HG02798 (cell line): ENCODE measurements at regions not wholly inside any gene's neighbourhood (a gene's known extent, or its start where the extent isn't known, plus 50 kb on each side); places are given as distances from the start of the nearest gene placed in this dataset.
"Not testable (repeated sequence)": the region's sequence is repeated elsewhere in the genome, so short reads cannot be mapped to it uniquely, and the experiment has no call there.

Source experiments
- ATAC-seq: cut with Tn5 transposase; IDR thresholded peaks from one replicate; pipeline ENCODE4 v1.9.1; 2021; ENCODE audit warnings: mild to moderate bottlenecking; ENCODE audit not compliant: unreplicated experiment, poor library complexity

DNA sequence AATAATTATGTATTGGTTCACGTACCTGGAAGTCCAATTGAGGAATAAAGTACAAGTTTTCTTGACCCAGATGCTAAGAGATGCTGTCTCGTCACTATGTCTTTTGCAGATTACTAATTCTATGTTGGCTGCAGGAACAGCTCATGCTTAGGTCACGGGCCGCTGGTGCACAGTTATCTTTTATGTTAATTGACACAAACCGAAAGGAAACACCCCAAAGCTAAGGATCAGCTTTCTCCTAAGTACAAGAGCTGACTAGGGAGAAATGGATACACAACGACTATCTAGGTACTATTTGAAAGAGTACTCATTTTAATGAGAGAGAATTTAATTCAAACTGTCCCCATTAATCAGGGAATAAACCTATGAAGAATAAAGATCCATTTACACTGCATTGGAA, 217.7 kb upstream of the SLC35G4 start:
- no peak for ATAC-seq

DNA sequence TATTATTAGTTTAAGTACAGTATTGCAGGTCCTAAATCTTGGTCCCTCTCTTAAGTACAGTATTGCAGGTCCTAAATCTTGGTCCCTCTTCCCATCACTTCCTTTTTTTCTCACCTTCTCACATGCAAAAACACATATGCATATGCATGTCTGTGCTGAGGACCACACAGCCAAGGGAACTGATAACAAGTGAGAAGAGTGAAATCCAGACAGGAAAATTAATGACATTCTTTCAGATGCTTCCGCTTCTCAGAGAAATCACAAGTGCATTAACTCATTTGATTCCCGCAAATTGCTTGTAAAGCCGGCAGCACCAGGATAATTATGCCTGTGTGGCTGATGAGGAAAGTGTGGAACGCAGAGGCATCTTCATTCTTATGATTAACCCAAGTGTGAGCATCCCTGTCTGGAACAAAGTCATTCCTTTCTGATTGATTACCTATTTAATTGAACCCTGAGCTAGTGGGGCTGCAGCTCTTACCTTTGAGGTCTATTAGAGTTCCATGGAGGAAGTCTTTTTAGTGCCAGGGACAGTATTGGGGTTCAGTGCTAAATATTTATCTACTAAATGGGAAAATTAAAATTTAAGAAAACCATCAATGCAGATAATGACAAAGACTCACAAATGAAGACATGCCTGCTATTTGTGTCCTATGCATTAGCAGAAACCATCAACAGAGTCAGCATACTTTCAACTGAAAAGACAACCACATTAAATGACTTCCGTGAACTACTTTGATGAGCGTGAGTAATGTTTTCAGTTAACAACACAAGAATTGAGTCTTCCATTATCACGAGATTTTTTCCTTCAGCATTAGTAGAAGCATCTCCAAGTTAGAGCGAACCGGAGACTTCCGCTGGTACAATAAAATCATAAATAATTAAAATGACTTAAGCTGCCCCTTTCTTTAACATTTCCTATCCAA, 220.4 kb upstream of the SLC35G4 start:
- no peak for ATAC-seq

DNA sequence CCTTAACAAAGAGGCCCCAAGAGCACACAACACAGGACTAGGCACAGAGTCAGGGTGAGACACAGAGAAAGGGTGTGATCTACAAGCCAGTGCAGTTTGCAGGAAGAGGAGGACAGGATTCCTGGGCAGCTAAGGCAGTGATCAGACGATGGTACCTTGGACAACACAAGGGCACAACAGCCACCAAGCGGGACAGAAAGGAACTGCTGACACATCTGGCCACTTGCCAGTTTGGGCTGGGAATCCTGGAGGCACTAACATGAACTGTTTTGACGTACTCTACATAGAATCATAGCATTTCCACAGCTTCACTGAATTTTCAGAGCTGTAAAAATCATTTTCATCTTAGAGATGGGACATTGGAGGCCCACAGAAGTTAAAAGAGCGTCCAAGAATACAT, 221.5 kb upstream of the SLC35G4 start:
- ATAC-seq: no peak

DNA sequence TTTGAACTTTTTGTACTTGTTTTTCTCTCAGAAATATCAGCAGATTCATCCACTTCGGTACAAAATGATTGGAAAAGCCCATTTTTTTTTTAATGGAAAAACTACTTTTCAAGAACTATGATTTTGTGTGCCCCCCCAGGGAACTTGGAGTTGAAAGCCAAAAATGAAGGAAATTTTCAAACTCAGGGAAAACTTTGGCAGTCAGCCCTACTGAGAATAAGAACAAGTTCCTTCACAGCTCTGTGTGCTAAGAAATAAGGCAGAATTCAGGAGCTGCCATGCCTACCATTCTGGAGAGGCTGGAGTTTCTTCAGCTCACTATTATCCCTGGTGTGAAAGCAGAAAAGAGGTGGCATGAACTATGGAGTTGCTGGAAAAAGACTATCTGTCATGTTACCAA, 226.0 kb upstream of the SLC35G4 start:
- no peak for ATAC-seq

DNA sequence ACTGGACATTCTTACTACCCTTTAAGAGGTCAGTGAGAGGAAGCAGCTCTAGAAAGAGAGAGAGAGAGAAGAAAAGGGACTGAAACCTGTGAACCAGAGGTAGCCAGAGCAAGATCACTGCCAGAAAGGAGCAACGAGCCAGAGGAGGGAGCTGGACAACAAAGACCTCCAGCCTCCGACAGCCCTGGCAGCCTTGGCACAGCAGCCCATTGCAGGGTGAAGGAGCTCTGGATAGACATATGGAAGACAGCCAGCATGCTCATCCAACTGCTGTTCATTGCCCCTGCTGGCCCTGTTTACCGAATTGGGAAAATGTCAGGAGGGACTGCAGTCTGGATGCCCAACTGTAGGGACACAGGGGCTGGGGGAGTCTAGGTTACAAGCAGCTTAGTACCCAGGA, 228.4 kb upstream of the SLC35G4 start:
- ATAC-seq: no peak

DNA sequence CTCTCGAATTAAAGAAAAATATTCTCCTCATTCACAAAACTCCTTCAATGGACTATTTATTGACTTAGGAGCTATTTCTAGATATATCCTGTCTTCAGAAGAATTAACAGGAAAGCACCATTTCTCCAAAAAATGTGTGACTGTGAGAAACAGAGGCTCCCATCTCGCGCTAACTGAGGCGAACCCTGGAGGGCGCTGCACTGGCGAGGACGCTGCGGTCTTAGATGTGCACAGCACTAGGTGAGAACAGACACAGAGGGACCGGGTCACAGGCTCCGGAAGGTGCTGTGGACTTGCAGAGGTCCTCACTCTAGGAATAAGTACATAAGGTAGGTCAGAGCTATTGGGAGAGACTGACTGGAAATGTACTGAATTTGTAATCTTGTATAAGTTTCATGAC, 229.7 kb upstream of the SLC35G4 start:
- ATAC-seq: no peak

DNA sequence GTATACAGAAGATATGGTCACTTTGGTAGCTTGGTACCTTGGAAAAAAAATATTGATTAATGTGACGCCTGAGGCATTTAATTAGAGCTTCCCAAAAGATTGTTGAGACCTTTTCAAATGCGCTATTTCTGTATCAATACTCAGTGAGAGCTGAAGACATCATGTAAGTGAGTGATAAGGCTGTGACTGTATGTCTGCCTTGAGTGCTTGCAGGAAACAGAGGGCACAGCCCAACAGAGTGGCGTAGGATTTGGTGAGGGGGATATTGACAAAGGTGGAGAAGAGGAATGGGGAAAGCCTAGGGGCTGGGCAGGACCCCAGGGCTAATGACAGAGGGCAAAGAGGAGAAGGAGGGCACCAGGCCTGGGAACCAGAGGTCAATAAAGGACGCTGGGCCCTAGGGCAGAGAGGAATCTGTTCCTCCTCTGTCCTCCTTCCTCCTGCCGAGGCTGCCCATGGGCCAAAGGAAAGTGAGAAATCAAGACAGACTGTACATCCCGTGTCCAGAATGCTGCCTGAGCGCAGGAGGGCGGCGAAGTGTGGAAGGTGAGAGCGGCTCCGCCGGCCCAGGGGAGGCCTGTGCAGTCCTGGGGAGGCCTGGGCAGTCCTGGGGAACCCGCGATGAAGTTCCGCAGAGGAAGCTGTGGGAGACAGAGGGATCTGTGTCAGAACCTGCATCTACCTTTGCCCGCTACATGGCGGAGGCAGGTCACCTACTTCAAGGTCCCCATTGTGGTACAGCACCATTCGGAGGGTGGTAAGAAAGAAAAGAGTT, 228.6 kb upstream of the PIEZO2 start:
- no peak for ATAC-seq

DNA sequence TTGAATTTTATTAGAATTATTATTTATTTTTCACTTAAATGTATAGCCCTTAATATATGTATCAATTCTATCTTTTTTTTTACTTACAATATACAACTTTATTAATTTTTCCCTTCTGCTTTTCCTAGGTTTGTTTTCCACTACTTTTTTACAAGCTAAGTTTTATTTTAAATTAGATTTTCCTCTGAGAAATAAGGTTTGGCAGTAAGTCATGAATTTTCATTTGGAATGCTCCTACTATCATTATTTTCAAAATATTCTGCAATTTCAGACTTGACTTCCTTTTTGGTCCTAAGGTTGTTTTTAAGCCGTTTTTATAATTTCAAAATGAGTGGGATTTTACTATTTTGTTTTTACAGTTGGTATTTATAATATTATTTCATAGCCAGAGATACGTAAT, 222.8 kb upstream of the PIEZO2 start:
- no peak for ATAC-seq

DNA sequence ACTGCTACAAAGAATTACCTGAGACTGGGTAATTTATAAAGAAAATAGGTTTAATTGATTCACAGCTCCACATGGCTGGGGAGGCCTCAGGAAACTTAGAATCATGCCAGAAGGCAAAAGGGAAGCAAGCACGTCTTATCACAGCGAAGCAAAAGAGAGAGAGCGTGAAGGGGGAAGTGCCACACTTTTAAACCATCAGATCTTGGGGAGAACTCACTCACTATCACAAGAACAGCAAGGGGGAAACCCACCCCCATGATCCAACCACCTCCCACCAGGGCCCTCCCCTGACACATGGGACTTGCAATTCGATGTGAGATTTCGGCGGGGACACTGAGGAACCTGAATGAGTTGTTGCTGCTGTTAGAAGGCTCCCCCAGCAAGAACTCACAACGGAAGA, 220.2 kb upstream of the PIEZO2 start:
- ATAC-seq: no peak

DNA sequence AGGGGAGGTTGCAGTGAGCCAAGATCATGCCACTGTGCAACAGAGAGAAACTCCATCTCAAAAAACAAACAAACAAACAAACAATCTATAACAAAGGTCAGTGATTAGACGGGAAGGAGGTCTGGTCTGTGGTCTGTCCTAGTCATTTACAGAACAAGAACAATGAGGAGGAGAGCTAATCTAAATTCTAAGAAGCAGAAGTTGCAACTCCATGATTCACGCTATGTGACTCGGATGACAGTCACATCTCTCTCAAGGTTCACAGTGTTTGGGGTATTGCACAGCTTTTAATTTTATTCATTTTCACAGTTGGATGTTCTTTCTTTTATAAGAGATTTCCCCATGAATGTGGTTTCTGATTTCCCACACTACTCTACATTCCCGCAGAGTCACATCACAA, 218.7 kb upstream of the PIEZO2 start:
- ATAC-seq: no peak

DNA sequence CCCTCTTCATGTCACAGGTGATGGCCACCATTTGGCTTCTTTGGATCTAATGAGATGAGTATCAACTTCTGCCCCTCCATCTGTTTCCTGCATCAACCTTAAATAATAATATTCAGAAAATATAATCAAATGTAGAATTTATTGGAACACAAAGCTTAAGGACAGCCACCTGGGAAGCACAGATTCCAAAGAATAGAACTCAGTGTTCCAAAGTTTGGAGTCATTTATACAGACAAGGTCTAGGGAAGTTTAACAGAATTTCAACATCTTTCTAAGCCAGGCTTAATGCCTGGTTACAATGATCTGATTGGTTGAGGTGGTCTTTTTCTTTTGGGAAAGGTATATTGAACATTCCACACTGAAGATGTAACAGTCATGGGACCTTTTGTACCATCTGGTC, 218.0 kb upstream of the PIEZO2 start:
- no peak for ATAC-seq

DNA sequence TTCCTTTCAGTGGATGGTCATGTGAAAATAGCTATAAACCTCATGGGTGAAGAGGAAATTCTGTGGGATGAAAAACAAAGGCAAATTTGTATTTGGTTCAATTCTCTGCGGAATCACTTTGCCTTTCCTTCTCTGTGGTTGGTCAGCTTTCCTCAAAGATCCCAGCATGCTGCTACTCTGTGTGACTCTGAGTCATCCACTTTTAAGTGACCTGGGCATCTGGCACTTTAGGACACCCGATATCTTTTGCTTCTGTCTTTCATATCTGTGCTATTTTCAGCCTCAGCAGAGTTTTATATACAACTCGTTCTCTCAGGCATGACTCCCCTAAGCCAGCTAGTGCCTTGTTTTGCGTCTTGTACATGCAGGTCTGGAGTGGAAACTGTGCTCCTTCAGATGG, 217.0 kb upstream of the PIEZO2 start:
- ATAC-seq: no peak

DNA sequence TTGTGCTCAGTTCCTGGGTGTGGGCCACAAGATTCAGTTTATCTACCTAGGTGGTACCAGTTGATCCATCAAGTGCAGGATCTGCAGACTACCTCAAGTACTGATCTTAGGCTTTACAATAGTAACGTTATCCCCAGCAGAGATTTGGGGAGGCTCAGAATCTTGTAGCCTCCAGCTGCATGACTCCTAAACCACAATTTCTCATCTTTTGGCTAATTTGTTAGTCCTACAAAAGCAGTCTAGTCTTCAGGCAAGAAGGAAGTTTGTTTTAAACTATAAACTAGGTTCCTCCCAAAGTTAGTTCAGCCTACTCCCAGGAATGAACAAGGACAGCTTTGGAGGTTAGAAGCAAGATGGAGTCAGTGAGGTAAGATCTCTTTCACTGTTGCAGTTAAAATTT, 213.5 kb upstream of the PIEZO2 start:
- ATAC-seq: no peak

DNA sequence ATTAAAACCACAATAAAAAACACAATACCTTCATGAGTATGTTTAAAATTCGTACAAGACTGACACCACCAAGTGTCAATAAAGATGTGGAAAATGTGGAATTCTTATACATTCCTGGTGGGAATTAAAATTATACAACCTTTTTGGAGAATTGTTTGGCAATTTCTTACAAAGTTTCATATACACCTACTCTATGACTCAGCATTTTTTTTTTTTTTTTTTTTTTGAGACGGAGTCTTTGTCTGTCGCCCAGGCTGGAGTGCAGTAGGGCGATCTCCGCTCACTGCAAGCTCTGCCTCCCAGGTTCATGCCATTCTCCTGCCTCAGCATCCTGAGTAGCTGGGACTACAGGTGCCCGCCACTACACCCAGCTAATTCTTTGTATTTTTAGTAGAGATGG, 212.5 kb upstream of the PIEZO2 start:
- not testable (repeated sequence) for ATAC-seq

DNA sequence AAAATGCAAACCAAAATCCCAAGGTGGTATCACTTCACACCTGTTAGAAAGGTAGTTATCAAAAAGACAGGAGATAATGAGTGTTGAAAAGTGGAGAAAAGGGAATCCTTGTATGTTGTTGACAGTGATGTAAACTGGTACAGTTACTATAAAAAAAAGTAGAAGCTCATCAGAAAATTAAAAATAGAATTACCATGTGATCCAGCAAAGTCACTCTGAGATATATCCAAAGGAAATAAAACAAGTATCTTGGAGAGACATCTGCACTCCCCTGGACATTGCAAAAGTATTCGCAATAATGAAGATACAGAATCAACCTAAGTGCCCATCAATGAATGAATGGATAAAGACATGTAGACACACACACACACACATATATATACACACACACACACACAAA, 208.3 kb upstream of the PIEZO2 start:
- no peak for ATAC-seq

DNA sequence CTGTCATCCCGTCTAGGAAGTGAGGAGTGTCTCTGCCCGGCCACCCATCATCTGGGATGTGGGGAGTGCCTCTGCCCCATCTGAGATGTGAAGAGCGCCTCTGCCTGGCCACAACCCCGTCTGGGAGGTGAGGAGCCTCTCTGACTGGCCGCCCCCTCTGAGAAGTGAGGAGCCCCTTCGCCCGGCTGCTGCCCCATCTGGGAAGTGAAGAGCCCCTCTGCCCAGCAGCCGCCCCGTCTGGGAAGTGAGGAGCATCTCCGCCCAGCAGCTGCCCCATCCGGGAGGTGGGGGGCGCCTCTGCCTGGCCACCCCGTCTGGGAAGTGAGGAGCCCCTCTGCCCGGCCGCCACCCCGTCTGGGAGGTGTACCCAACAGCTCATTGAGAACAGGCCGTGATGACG, 195.2 kb upstream of the PIEZO2 start:
- not testable (repeated sequence) for ATAC-seq

DNA sequence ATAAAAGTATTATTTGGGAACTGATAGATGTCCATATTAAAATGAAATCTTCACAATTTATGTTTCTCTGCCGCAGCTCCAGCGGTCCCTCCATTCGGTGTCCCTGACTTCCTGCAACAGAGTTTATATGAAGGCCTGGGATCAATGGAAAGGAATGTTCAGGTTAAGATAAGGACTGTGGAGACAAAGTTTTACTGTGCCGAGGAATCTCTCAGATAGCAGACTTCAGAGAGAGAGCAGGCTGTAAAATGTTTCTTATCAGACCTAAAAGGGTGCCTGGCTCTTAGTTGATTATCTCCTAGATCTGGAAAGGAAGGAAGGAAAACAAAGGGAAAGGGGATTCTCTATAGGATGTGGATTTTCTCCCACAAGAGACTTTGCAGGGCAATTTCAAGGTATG, 193.7 kb upstream of the PIEZO2 start:
- no peak for ATAC-seq

DNA sequence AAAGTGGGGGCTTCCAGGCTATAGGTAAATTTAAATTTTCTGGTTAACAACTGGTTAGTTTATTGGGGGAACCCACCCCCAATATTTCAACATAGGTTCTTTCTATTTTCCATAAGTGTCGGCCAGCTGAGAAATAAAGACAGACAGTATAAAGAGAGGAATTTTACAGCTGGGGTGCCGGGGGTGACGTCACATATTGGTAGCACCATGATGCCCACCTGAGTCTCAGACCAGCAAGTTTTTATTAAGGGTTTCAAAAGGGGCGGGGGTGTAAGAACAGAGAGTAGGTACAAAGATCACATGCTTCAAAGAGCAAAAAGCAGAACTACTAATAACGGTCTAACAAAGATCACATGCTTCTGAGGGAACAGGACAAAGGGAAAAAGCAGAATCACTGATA, 192.7 kb upstream of the PIEZO2 start:
- ATAC-seq: not testable (repeated sequence)

DNA sequence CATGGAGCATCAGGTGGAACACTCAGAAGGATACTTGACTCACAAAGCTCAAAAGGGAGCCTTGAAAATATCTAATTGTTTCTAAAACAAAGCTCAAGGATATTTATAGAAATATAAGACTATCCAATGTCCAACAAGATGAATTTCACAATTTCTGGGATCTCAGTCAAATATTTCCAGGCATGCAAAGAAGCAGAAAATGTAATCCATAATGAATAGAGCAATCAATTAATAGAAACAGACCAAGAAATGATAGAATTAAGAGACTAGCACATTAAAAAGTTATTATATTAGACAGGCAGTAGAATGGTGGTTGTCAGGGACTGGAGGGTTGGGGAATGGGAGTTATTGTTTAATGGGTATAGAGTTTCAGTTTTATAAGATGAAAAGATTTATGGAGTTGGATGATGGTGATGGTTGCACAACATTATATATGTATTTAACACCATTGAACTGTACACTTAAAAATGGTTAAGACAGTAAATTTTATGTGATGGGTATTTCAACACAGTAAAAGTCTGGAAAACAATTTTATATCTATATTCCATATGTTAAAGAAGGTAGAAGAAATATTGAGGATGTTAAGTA, 189.9 kb upstream of the PIEZO2 start:
- ATAC-seq: no peak

DNA sequence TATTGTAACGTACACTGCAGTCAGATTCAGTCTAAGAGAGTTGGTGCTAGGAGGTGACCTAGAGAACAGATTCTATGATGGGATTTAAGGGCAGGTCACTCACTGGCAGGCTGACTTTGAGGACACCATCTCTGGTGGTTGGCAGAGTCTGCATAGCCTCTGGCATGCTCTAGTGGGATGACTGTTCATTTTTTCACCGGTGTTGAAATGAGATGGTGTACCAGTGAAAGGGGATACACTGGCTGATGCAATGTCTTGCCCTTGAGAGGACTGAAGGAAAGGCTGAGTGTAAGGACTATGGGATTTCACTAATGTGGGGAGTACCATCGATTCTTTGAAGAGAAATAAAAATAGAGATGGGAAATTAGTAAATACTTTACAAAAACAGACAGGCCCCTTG, 186.9 kb upstream of the PIEZO2 start:
- no peak for ATAC-seq

DNA sequence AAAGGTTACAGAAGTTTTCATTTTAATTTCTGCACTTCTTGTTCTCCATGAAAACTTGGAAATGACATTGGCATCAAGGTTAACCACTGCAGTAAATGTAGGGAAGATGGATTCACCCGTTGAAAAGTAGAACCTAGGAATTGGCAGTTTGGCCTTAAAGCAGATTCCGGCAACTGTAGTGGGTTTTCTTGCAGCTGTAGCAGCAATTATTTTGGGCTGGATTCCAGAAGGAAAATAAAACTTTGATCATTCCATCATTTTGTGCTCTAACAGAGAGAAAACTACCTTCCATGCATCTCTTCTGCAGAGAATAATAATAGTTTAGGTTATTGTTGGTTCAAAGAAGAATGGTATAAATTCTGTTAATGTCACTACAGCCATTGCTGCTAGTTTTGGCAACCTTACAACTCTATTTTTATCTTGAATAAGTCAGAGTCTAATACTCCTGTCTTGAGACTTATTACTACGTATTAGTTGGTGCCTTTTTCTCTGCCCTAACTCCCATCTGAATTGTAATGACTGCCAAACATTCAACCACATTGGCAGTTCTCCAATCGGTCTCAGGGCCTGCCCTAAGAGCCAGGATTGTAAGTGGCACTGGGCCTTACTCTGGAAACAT, 178.1 kb upstream of the PIEZO2 start:
- ATAC-seq: no peak
